KBM-7 (cell line): ENCODE measurements at regions not wholly inside any gene's neighbourhood (a gene's known extent, or its start where the extent isn't known, plus 50 kb on each side); places are given as distances from the start of the nearest gene placed in this dataset.
"Not testable (repeated sequence)": the region's sequence is repeated elsewhere in the genome, so short reads cannot be mapped to it uniquely, and the experiment has no call there.

Experiments
- DNase-seq: peaks from one replicate; pipeline ENCODE4 v3.0.0-alpha.2; 2015
- in situ Hi-C: fragments of 300-500 bp; cut with MboI; formaldehyde crosslinking; loops from 2 replicates; pipeline ENCODE4 v1.14.3; 2020; ENCODE audit warnings: low sequenced_read_pairs, low pct_unique_long_range_greater_than_20kb, mixed read lengths

- DNase-seq = no peak
- in situ Hi-C loops = no loop called here
These were observed 407.1 kb downstream of the SQOR start for GRCh38 chr15:46041905-46042304.

- no peak for DNase-seq
- in situ Hi-C loops = no loop called here
These were observed 425.2 kb downstream of the SQOR start for GRCh38 chr15:46059921-46060594.

DNA sequence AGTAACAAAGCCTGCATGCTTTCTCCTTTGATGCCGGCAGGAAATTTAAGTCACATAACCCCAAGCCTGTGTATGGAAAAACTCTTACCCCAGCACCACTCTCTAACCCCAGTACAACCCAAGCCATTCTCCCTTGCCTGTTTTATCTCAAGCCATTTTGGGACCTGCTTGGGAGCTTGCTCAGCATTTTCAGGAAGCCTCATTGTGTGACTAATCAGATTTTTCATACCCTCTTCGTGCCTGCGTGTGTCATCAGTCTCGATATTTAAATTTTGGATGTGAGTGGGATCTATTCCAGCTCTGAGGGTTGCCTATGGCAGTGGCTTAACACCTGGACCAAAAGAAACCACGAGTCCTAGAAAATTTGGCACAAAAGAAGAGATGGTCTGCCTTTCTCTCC lies 426.2 kb downstream of the SQOR start:
- no peak for DNase-seq
- in situ Hi-C loops = no loop called here

DNA sequence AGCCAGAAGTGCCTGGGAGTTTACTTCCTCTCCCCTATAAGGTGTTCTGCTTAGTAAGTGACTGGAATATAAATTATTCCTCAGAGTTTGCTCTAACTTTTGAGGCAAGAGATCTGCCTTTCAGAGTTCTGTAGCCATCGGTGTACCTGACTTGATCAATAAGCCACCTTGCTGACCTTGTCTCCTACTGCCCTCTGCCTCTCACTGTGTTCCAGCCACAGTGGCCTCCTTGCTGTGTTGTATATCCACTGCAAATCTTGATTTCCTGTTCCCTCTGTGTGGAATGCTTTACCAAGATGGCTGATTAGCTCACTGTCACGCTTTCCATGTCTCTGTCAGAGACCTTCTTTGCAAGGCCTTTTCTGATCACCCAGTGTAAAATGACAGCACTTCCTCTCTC lies 442.4 kb downstream of the SQOR start:
- in situ Hi-C loops = no loop called here
- DNase-seq = no peak

DNA sequence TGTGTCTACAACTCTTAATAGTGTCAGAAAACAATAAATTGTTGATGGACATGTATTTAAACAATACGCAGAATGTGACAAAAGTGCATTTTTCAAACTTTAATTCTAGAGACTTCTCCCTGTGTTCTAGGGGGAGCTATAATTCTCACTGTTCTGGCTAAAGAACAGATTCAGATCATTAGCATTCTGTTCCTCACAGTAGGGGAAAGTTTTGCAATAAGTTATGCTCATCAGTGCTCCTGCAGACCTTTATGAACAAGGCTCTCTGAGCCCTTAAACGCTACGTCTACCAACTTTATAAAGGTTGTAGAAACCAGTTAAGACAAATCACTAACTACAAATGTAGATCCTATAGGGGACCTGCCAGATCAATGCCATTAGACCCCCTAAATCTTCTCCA lies 444.2 kb downstream of the SQOR start:
- in situ Hi-C loops = no loop called here
- DNase-seq = no peak

- in situ Hi-C loops = no loop called here
- DNase-seq = no peak
These were observed 445.2 kb downstream of the SQOR start for GRCh38 chr15:46080016-46080415.

GRCh38 chr15:46088486-46089445 lies 453.9 kb downstream of the SQOR start:
- in situ Hi-C loops = no loop called here
- no peak for DNase-seq

- in situ Hi-C loops = no loop called here
- no peak for DNase-seq
These were observed 454.7 kb downstream of the SQOR start for GRCh38 chr15:46089467-46089935.

- in situ Hi-C loops = no loop called here
- DNase-seq = peak; percentile 52
These were observed 457.1 kb downstream of the SQOR start for GRCh38 chr15:46091860-46092450.

- DNase-seq, in situ Hi-C loops: not testable (repeated sequence)
These were observed 463.2 kb downstream of the SQOR start for GRCh38 chr15:46098006-46098405.

DNA sequence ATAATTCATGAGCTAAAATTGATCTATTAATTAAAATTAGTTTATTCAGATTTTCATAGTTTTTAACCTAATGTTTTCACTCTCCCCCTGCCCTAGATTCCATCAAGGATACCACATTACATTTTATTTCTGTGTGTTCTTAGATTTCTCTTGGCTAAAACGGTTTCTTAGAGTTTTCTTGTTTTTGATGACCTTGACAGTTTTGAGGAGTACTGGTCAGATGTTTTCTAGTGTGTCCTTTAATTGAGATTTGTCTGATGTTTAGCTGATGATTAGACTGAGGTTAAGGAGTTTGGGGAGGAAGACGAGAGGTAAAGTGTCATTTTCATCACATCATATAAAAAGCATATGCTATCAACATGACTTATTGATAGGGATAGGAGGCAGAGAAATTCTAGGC lies 475.9 kb downstream of the SQOR start:
- in situ Hi-C loops = no loop called here
- no peak for DNase-seq

- in situ Hi-C loops = no loop called here
- no peak for DNase-seq
These were observed 476.9 kb downstream of the SQOR start for GRCh38 chr15:46111730-46112129.

GRCh38 chr15:46117071-46117470 lies 482.2 kb downstream of the SQOR start:
- in situ Hi-C loops = no loop called here
- no peak for DNase-seq

DNA sequence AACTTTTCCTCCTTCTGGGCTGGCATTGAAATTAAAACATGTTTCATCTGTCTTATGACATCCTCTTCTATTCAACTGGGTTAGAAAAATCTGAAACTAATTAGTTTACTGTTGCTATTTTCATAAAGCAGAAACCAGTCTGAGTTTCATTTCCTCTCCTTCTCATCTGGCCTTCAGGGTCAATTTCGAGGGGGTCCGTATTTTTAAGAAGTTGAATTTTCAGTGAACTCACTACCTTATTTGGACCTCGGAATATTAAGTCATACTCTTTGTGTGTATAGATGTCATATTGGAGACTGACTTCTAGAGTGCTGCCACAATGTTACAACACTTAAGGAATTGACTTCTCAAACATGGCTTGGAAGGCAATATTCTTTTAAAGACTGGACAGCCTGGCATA lies 485.9 kb downstream of the SQOR start:
- DNase-seq = no peak

DNA sequence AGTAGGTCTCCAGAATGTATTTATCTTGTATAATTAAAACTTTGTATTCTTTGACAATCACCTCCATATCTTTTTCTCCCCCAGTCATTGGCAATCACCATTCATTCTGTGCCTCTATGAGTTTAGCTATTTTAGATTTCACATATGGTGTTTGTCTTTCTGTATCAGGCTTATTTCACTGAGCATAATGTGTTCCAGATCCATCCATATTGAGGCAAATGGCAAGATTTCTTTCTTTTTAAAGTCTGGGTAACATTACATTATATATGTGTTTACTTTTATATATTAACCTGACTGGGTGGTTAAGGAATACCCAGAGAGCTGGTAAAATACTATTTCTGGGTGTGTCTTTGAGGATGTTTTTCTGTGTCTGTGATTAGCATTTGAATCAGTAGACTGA lies 486.6 kb downstream of the SQOR start:
- DNase-seq = no peak
- in situ Hi-C loops = no loop called here

More for the DNA sequence above, 485.9 kb downstream of the SQOR start:
- in situ Hi-C loops = no loop called here

GRCh38 chr15:46126581-46126980 lies 491.8 kb downstream of the SQOR start:
- no peak for DNase-seq
- in situ Hi-C loops = no loop called here

DNA sequence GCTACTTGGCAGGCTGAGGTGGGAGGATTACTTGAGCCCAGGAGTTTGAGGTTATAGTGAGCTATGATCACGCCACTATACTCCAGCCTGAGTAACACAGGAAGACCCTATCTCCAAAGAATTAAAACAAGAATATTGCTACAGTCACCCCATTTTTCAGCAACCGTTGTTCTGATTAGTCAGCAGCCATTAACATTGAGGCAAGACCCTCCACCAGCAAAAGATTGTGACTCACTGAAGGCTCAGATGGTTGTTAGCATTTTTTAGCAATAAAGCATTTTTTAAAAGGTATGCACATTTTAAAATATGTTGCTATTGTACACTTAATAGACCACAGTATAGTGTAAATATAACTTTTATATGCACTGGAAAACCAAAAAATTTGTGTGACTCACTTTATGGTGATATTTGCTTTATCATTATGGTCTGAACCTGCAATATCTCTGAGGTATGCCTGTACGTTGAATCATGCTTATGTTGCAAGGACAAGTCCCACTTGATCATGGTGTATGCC lies 492.6 kb downstream of the SQOR start:
- no peak for DNase-seq
- in situ Hi-C loops = no loop called here

GRCh38 chr15:46129145-46129544 lies 494.3 kb downstream of the SQOR start:
- no peak for DNase-seq
- in situ Hi-C loops = no loop called here

DNA sequence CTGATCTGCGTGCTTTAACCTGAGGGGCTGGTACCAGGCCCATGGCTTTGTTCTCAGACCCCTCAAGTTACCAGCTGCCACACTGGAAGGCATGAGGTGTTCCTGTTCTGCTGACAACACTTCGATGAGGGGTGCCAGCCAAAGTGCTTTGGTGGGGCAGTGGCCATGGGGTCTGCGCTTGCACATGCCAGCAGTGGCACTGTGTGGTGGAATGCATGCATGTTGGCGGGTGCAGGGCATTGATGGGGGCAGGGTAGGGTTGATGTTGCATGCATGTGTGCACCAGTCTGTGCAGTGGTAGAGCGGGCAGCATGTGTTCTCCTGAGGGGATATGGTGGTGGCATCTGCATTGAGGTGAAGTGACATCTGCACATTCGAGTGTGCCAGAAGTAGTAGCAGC lies 497.0 kb downstream of the SQOR start:
- no peak for DNase-seq
- in situ Hi-C loops = no loop called here

- in situ Hi-C loops = no loop called here
- no peak for DNase-seq
These were observed 502.6 kb downstream of the SQOR start for GRCh38 chr15:46137443-46137842.
